Loucy (cell line): ENCODE measurements at regions not wholly inside any gene's neighbourhood (a gene's known extent, or its start where the extent isn't known, plus 50 kb on each side); places are given as distances from the start of the nearest gene placed in this dataset.

Experiments
- H2AFZ ChIP-seq: fragments of 200-600 bp; sonication (generic); 2 replicates; pipeline ENCODE4 v1.6.0; 2016; ENCODE audit warnings: antibody characterized with exemption, mild to moderate bottlenecking, low read length, moderate library complexity
- H3F3A ChIP-seq: fragments of 200-600 bp; 2 replicates; pipeline ENCODE4 v1.6.0; 2016; ENCODE audit warnings: antibody characterized with exemption, low read depth, mild to moderate bottlenecking
- H3K27me3 ChIP-seq: fragments of 200-600 bp; sonication (generic); 2 replicates; pipeline ENCODE4 v1.6.1; 2014; ENCODE audit warnings: low read length, mild to moderate bottlenecking; ENCODE audit not compliant: insufficient read depth, poor library complexity, severe bottlenecking
- H3K36me3 ChIP-seq: fragments of 200-600 bp; sonication (generic); 2 replicates; pipeline ENCODE4 v1.6.1; 2016; ENCODE audit warnings: low read length; ENCODE audit not compliant: insufficient read depth
- H3K4me1 ChIP-seq: fragments of 200-600 bp; sonication (generic); 2 replicates; pipeline ENCODE4 v1.5.1; 2014; ENCODE audit warnings: low read length, mild to moderate bottlenecking; ENCODE audit not compliant: insufficient read depth, poor library complexity, severe bottlenecking
- H3K4me2 ChIP-seq: fragments of 200-600 bp; sonication (generic); 2 replicates; pipeline ENCODE4 v1.6.0; 2014; ENCODE audit warnings: antibody characterized with exemption, low read length, low read depth, mild to moderate bottlenecking; ENCODE audit not compliant: poor library complexity, severe bottlenecking
- H3K4me3 ChIP-seq: fragments of 200-600 bp; sonication (generic); 2 replicates; pipeline ENCODE4 v1.5.1; 2014; ENCODE audit warnings: low read length, mild to moderate bottlenecking, mixed read lengths; ENCODE audit not compliant: poor library complexity, severe bottlenecking
- H3K79me2 ChIP-seq: fragments of 200-600 bp; sonication (generic); 2 replicates; pipeline ENCODE4 v1.6.1; 2014; ENCODE audit warnings: low read length; ENCODE audit not compliant: insufficient read depth
- H3K9ac ChIP-seq: fragments of 200-600 bp; sonication (generic); 2 replicates; pipeline ENCODE4 v1.6.0; 2014; ENCODE audit warnings: mild to moderate bottlenecking, low read depth, low read length, moderate library complexity; ENCODE audit not compliant: poor library complexity, severe bottlenecking
- H3K9me2 ChIP-seq: fragments of 200-600 bp; sonication (generic); replicated peaks from 2 replicates; pipeline ENCODE4 v1.6.1; 2016; ENCODE audit warnings: low read depth, low read length, mixed read lengths
- H3K9me3 ChIP-seq: fragments of 200-600 bp; sonication (generic); 2 replicates; pipeline ENCODE4 v1.6.1; 2014; ENCODE audit warnings: mild to moderate bottlenecking, antibody characterized with exemption, low read length, low read depth; ENCODE audit not compliant: insufficient read depth
- H4K20me1 ChIP-seq: fragments of 200-600 bp; sonication (generic); 2 replicates; pipeline ENCODE4 v1.6.0; 2014; ENCODE audit warnings: antibody characterized with exemption, low read length, mild to moderate bottlenecking; ENCODE audit not compliant: insufficient read depth, poor library complexity, severe bottlenecking
- EZH2phosphoT487 ChIP-seq: fragments of 200-600 bp; IDR thresholded peaks from 2 replicates; pipeline ENCODE4 v1.6.1; 2018; ENCODE audit warnings: antibody characterized with exemption, mild to moderate bottlenecking, moderate library complexity, borderline replicate concordance
- TF ChIP-seq, protein P1 (sequence below): fragments of 200-600 bp; sonication (generic); conservative IDR thresholded peaks from 2 replicates; pipeline ENCODE4 v1.5.1; 2014; ENCODE audit warnings: mild to moderate bottlenecking, antibody characterized with exemption, low read length

DNA sequence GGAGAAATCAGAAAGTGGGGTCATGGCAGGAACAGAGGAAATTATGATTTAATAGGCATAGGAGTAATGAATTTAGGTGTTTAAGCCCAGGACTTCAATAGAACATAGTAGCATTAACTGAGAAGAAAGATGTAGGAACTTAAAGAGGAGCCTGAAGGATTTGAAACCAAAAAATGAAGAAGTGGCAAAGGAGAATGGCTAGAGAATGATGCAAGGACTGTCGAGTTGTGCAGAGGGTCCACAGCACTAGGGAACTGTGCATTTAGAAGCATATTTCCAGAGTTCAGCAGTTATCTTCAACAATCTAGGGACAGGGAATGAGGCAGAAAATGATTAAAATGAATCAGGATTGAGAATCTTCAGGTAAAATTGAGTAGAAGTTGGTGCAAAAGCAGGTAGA is 328.1 kb upstream of the LYPLAL1 start:
- TF ChIP-seq, protein P1, sequence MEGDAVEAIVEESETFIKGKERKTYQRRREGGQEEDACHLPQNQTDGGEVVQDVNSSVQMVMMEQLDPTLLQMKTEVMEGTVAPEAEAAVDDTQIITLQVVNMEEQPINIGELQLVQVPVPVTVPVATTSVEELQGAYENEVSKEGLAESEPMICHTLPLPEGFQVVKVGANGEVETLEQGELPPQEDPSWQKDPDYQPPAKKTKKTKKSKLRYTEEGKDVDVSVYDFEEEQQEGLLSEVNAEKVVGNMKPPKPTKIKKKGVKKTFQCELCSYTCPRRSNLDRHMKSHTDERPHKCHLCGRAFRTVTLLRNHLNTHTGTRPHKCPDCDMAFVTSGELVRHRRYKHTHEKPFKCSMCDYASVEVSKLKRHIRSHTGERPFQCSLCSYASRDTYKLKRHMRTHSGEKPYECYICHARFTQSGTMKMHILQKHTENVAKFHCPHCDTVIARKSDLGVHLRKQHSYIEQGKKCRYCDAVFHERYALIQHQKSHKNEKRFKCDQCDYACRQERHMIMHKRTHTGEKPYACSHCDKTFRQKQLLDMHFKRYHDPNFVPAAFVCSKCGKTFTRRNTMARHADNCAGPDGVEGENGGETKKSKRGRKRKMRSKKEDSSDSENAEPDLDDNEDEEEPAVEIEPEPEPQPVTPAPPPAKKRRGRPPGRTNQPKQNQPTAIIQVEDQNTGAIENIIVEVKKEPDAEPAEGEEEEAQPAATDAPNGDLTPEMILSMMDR: no peak
- TF ChIP-seq EZH2phosphoT487: no peak
- Histone ChIP-seq H3K36me3 (no peaks in the 10 kb centered on the region), H3K79me2 (no peaks in the 10 kb centered on the region), H3K4me3 (no peak overlapping the region), H3K27me3 (no peaks in the 10 kb centered on the region), H3K9me3 (no peaks in the 10 kb centered on the region), H3F3A (no peaks in the 10 kb centered on the region), H3K9me2 (no peaks in the 10 kb centered on the region), H2AFZ (no peak overlapping the region), H3K9ac (no peak overlapping the region), H3K4me2 (no peak overlapping the region), H3K4me1 (no peaks in the 10 kb centered on the region), H4K20me1 (no peaks in the 10 kb centered on the region)

DNA sequence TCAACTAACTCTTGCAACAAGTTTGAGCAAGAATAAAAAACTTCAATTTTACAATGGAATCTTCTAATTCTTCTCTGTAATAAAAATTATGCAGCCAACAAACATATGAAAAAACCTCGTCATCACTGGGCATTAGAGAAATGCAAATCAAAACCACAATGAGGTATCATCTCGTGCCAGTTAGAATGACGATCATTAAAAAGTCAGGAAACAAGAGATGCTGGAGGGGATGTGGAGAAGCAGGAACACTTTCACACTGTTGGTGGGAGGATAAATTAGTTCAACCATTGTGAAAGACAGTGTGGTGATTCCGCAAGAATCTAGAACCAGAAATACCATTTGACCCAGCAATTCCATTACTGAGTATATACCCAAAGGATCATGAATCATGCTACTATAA is 327.5 kb upstream of the LYPLAL1 start:
- Histone ChIP-seq H3F3A (no peaks in the 10 kb centered on the region), H3K9ac (no peak overlapping the region), H3K9me2 (no peaks in the 10 kb centered on the region), H3K27me3 (no peaks in the 10 kb centered on the region), H3K9me3 (no peaks in the 10 kb centered on the region), H3K4me1 (no peaks in the 10 kb centered on the region), H3K36me3 (no peaks in the 10 kb centered on the region), H4K20me1 (no peaks in the 10 kb centered on the region), H2AFZ (no peak overlapping the region), H3K4me3 (no peak overlapping the region), H3K4me2 (no peak overlapping the region), H3K79me2 (no peaks in the 10 kb centered on the region)
- TF ChIP-seq, protein P1: no peak
- TF ChIP-seq EZH2phosphoT487: no peak

DNA sequence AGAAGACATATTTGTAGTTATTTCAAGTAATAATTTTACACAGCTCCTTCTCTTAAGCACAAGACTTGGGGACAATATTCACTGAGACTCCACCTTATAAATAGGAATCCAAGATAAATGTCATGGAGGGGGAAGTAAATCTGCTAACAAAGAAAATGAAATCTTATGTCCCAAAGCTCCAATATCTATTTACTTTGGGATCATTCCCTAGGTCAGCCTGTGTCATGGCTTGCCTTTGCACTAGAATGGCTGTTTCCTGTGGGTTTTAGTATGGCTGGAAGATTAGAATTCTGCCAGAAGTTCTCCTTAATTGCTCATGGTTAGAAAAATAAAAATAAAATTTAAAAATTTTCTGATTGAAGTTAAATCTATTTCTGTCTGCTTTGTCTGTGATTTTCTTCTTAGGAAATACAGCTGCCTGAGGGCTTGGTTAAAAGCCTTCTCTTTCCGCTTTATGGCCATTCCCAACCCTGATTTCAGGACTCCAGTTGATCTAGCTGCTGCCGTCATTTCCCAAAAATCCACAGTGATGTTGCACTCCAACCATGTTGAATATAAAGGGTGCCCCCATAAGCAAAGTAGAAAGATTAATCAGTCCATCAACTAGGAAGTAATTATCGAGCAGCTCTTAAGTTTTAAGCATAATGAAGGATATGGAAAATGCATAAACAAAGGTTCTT is 326.4 kb upstream of the LYPLAL1 start:
- Histone ChIP-seq H3K9me2 (no peaks in the 10 kb centered on the region), H4K20me1 (no peaks in the 10 kb centered on the region)
- TF ChIP-seq EZH2phosphoT487: no peak
- TF ChIP-seq, protein P1: no peak

More for the DNA sequence above, 326.4 kb upstream of the LYPLAL1 start:
- Histone ChIP-seq H3K9me3 (no peaks in the 10 kb centered on the region), H3K27me3 (no peaks in the 10 kb centered on the region), H2AFZ (no peak overlapping the region), H3F3A (no peaks in the 10 kb centered on the region), H3K4me2 (no peak overlapping the region), H3K36me3 (no peaks in the 10 kb centered on the region), H3K4me3 (no peak overlapping the region), H3K9ac (no peak overlapping the region), H3K79me2 (no peaks in the 10 kb centered on the region), H3K4me1 (no peaks in the 10 kb centered on the region)
